ENCODE measurements at regions not wholly inside any gene's neighbourhood (a gene's known extent, or its start where the extent isn't known, plus 50 kb on each side); places are given as distances from the start of the nearest gene placed in this dataset.

GRCh38 chr9:18360005-18360404, 113.9 kb upstream of the ADAMTSL1 start:
- DNase-seq: no peak

- no peak for DNase-seq
Measured at GRCh38 chr9:18361646-18362045, 112.3 kb upstream of the ADAMTSL1 start.

GRCh38 chr9:18362166-18362565, 111.8 kb upstream of the ADAMTSL1 start:
- DNase-seq: no peak

GRCh38 chr9:18362901-18363685, 110.9 kb upstream of the ADAMTSL1 start:
- DNase-seq: no peak

- DNase-seq: no peak
Measured at GRCh38 chr9:18365651-18366050, 108.3 kb upstream of the ADAMTSL1 start.

GRCh38 chr9:18366184-18366583, 107.8 kb upstream of the ADAMTSL1 start:
- DNase-seq: no peak

GRCh38 chr9:18368206-18368605, 105.7 kb upstream of the ADAMTSL1 start:
- DNase-seq: no peak

GRCh38 chr9:18371141-18371540, 102.8 kb upstream of the ADAMTSL1 start:
- DNase-seq: no peak

- no peak for DNase-seq
Measured at GRCh38 chr9:18371621-18372020, 102.3 kb upstream of the ADAMTSL1 start.

- no peak for DNase-seq
Measured at GRCh38 chr9:18379073-18379811, 94.7 kb upstream of the ADAMTSL1 start.

GRCh38 chr9:18382243-18382642, 91.7 kb upstream of the ADAMTSL1 start:
- no peak for DNase-seq

- no peak for DNase-seq
Measured at GRCh38 chr9:18384066-18384465, 89.9 kb upstream of the ADAMTSL1 start.

- DNase-seq: no peak
Measured at GRCh38 chr9:18385696-18386490, 88.1 kb upstream of the ADAMTSL1 start.

GRCh38 chr9:18390393-18390792, 83.6 kb upstream of the ADAMTSL1 start:
- no peak for DNase-seq

GRCh38 chr9:18393340-18394130, 80.4 kb upstream of the ADAMTSL1 start:
- DNase-seq: peak; percentile 28

GRCh38 chr9:18394847-18395351, 79.1 kb upstream of the ADAMTSL1 start:
- no peak for DNase-seq

- no peak for DNase-seq
Measured at GRCh38 chr9:18396102-18396728, 77.7 kb upstream of the ADAMTSL1 start.

- DNase-seq: no peak
Measured at GRCh38 chr9:18397076-18397475, 76.9 kb upstream of the ADAMTSL1 start.

- no peak for DNase-seq
Measured at GRCh38 chr9:18398038-18398437, 75.9 kb upstream of the ADAMTSL1 start.

GRCh38 chr9:18404434-18405029, 69.4 kb upstream of the ADAMTSL1 start:
- DNase-seq: no peak

- peak; percentile 9 for DNase-seq
Measured at GRCh38 chr9:18405240-18405639, 68.7 kb upstream of the ADAMTSL1 start.

- no peak for DNase-seq
Measured at GRCh38 chr9:18410983-18411382, 63.0 kb upstream of the ADAMTSL1 start.
